GM19193 (cell line): ENCODE measurements at regions not wholly inside any gene's neighbourhood (a gene's known extent, or its start where the extent isn't known, plus 50 kb on each side); places are given as distances from the start of the nearest gene placed in this dataset.

Experiments
- POLR2A ChIP-seq: IDR thresholded peaks from 4 replicates; pipeline ENCODE4 v1.6.1; 2011; ENCODE audit not compliant: insufficient read depth, insufficient read length; ENCODE audit errors: extremely low read depth

DNA sequence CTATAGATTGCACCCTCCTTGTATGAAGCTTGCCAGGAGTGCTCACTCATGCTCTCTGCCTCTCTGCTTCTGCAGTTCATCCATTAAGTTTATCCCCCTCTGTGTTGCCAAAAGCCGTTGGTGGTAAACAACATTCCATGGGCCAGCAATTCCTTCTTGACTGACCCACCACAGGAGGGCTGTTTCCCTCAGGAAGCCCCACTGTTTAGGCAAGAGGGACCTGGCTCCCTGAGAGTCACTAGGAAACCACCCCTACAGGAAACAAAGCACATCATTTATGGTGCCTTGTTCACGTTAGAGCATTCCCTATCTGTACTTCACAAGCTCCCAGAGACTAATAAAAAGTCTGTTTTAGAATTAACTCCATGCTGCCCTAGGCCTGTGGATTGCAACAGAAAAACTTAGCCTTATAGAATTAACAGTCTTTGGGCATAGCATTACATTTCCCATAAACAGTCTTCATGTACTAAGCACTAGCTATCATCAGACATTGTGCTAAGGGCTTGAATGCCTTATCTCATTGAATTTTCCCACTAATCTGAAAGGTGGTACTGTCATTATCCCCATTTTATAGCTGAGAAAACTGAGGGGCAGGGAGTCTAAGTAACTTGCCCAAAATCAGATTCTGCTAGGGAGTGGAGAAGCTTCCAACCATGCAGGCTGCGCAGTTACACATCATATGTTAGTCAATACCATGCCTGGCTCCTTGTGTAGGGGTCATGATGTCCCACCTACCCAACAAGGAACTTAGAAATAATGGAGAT is 149.9 kb downstream of the SHQ1 start:
- TF ChIP-seq POLR2A: no peak

DNA sequence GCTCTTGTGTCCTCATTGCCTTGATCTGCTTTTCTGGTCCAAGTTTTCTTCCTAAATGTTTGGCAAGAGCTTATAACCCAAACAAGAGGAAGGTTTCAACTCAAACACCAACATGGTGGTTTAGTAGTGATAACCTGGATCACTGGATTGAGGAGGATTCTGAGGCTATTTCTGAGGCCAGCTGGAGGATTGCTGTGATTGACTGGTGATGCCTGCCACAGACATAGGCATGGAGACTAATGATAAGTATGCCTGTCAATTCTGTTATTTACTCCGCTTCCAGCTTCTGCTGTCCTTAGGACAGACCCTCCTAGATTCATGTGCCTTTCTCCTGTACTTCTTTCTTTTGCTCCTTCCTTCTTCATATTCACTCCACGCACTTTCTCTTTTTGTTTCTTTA is 150.5 kb downstream of the SHQ1 start:
- no peak for TF ChIP-seq POLR2A

DNA sequence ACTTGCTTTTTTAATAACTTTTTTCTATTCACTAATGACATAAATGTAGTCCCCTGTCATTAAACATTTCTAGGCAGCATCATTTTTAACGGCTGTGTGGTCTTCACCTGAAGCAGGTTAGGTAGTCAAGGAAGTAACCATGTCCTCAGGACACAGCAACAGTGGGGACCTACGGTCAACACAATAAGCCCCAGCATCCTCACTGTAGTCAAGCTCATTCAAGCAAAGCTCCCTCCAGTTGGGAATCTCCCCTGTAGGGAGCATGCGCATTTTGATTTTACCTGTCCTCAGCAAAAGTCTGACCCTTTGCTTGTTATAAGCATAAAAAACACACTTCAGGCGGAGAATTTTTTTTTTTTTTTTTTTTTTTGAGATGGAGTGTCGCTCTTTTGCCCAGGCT is 151.4 kb downstream of the SHQ1 start:
- no peak for TF ChIP-seq POLR2A

DNA sequence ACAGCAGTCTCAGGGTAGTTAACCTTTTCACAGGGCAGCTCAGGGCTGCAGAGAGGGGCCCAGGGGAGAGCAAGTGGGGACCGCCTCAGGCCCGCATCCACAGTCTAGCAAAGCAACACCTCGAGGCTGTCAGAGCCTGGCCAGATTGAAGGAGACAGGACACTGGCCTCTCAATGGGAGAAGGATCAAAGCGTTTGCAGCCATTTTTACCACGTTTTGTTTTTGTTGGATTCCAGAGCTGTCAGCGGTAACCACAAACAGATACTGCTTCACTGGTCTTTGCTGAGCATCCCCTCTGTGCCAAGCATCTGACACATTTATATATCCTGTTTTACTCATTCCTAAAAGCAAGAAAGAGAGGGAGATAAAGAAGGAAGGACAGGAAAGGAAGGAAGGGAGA is 153.8 kb downstream of the SHQ1 start:
- no peak for TF ChIP-seq POLR2A

DNA sequence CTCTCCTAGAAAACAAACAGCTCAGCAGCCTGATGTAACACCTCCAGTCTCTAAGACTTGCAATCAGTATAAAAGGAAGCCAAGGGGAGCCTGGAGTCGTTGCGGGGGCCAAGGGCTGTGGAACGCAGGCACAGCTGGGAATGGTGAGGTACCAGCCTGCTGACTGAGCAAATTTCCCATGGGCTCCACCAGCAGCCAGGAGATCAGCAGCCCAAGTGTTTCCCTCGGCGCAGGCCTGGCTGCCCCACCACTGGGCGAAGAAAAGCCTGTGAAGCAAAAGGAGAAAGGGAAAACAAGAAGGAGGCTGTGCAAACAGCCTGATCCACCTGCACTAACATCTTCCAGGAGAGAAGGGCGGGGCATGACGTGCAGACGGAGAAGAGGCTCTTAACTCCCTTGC is 155.3 kb downstream of the SHQ1 start:
- no peak for TF ChIP-seq POLR2A

DNA sequence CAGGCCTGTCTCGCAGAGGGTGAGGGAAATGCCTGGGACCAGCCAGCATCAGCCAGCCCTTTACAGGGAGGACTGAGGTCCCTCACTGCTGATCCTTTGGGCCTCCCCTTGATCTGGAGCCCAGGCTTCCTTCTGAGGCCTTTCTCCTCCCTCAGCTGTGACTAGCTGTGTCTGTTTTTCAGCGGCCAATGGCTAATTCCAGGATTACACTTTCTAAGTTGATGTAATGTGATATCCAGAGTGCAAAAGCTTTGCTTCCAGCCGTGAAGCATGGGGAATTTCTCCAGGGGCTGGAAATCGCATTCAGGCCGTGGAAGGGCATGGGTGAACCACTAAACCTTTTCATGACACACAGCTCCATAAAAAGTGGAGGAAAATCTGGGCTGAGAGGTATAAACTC is 157.6 kb downstream of the SHQ1 start:
- TF ChIP-seq POLR2A: no peak

DNA sequence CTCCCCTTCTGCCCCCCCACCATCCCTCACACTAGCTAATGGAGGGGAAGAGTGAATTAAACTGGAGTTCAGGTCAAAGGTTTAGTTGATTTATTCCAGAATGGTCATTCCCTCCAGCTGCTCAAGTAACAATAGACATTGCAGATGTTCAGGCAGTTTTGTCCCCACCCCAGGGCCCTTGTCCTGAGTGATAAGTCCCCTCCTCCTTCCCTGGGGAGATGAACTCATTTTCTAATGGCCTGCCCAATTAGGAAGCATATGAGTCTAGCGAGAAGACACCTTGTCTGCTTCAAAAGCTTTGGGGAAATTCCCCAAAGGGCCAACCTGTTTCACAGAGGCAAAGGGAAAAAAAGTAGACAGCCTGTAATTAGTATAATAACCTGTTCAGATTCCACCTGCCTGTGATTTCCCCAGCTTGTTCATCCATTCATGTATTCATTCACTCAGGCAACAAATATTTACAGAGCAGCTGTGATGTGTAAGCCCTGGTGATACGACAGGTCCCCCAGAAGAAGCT is 165.3 kb downstream of the SHQ1 start:
- no peak for TF ChIP-seq POLR2A

DNA sequence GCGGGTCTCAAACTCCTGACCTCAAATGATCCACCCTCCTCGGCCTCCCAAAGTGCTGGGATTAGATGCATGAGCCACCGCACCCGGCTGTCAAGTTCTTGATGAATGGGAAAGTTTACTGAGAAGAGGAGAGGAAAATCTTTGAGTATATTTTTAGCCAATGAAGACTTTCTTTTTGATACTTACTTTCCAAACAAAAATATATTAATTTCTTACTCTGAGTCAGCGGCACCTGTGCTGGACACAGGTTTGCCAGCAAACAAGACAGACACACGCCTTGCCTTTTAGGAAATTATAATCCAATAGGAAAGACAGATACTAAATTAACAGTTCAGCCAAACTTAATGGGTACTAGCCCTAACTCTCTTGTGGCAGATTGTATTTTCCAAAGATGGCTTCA is 166.6 kb downstream of the SHQ1 start:
- TF ChIP-seq POLR2A: no peak

DNA sequence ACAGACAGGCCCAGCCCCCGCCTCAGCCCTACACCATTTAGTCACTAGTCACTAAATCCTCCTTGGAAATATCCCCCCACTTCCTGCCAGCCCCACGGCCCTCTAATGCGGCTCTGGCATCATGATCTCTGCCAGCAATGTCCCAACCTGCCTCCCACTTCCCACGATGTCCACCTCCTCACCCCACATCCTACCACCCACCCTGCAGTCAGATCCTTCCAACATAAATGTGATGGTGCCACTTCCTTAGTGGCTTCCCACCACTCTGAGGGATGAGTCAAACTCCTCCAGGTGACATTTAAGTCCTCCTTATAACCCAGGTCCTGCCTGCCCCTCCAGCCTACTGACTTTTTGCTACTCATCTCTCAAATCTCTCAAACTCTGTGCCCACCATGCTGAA is 167.5 kb downstream of the SHQ1 start:
- no peak for TF ChIP-seq POLR2A

DNA sequence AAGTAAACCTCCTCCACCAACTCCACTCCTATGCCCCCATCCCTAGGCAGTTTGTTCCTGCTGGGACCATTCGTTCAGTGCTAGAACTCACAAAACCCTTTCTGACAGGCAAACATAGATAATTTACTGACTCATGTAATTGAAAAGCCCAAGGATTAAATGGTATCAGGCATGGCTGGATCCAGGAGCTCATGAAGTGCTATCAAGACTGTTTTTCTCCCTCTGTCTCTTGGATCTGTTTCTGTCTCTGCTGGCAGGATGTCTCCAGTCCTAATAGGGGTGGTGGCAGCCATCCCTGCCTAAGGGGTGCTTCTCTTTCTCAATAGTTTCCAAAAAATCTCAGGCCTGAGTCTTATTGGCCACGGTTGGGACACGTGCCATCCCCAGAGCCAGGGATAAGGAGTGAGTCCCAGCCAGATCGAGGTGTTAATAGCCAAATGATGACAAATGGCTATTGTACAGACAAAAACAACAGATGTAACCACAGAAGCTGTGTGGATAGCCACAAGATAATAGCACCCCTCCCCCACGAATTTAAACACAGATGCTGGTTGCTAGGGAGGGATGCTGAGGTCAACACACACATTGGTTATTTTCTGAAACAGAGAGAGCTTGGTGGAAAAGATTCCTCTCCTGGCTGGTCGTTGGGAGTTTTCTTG is 168.6 kb downstream of the SHQ1 start:
- no peak for TF ChIP-seq POLR2A

DNA sequence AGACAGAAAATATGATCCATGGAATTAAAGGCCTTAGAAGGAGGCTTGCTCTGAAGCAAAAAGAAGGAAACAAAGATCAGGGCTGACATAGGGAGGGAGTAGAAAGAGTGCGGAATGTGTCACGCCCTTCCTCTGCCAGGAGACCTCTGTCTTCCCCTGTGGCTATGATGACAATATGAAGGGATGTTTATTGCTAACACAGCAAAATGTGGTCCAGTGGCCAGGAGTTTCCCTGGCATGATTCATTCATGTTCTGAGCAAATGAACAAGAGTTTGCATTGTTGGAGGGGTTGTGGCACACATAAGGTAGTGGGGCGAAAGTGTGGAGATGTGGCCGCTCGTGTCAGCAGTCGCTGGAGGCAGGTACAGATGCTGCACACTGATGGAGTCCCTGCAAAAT is 169.4 kb downstream of the SHQ1 start:
- TF ChIP-seq POLR2A: no peak

DNA sequence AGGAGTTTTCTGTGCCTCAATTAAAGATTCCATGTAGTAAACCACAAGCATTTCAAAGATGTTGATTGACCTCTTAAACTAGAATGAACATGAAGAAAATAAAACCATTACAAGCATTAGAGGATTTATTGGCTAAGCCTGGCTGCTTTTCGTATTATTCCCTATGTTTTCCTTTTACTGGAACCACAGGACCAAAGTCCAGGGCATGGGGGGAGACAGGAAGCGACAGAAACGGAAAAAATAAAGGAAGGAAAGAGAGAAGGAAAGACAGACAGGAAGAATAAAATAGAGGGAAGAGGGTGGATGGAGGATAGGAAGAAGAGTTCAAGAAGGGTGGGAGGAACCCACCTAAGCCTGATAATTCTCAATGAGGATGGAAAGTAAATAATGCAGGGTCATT is 169.9 kb downstream of the SHQ1 start:
- TF ChIP-seq POLR2A: no peak

DNA sequence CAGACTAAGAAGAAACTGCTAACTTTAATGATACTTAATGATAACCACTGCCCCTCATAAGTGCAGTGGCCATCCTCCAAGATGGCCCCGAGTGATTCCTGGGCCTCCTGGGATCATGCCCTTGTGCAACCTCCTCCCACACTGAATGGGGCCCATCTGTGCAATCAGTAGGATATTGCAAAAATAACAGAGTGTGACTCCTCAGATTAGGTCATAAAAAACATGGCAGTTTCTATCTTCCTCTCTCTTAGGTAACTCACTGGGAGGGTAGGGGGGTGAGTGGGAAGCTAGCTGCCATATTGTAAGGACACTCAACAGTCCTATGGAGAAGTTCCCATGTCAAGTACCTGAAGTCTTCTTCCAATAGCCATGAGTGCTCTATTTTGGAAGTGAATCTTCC is 173.0 kb downstream of the SHQ1 start:
- TF ChIP-seq POLR2A: no peak

DNA sequence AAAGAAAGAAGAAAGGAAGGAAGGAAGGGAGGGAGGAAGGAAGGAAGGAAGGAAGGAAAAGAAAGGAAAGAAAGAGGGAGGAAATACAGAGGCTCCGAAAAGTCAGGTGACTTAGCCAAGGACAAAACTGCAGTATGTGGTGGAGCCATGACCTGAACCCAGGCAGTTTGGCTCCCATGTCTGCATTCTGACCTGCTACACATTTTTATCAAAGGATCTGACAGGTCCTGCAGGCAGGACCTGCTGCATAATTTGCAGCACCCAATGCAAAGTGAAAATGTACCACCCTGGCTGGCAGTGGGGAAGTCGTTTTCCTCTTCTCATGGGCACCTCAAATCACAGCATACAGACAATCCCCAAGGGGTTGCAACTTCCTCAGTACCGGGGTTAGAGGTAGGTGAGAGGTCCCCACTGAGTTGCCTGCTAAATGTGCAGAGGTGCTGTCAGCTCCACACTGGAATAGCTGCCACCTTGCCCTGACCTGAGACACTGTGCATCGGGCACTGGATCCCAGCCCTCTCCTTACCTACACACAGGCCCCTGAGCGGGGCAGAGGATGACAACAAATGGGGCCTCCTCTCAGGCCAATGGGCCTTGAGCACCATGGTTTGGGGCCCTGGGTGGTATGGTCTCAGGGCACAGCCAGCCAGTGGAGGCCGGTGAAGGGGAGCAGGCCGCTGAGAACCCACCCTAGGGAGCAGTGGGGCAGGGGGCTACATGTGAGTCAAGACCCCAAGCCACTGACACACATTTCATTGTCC is 175.1 kb downstream of the SHQ1 start:
- no peak for TF ChIP-seq POLR2A

DNA sequence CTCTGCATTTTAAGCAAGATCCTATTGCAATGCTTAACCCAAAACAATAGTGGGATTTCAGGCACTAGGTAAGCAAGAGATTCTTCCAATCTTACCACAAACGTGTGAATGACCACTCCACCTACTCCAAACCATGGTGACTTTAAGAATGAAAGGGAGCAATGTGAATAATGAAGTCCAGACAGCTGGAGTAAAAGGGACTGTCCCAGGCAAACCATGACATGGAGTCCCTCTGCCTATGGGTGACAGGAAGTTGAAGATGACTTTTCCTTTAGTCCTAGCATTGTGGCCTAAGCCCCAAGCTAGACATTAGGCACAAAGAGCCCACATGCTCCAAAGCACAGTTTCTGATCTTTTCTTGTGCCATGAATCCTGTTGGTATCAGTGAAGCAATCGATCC is 179.0 kb downstream of the SHQ1 start:
- no peak for TF ChIP-seq POLR2A

DNA sequence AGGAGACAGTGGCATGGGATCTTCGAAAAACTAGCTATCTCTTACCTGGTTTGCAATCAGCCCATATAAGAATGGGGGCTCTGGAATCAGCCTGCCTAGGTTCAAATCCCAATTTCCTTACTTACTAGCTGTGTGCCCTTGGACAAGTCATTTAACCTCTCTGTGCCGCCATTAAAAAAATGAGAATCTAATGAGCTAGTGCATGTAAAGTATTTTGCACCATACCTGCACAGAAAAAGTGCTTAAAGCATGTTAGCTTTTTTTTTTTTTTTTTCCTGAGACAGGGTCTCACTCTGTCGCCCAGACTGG is 181.8 kb downstream of the SHQ1 start:
- TF ChIP-seq POLR2A: no peak
